Stimulated activated CD8-positive, alpha-beta memory T cell treated with anti-CD3 and anti-CD28 coated beads, Interleukin-7, amount 100 ng/mL, for 1 hour (primary cell): ENCODE measurements at regions not wholly inside any gene's neighbourhood (a gene's known extent, or its start where the extent isn't known, plus 50 kb on each side); places are given as distances from the start of the nearest gene placed in this dataset.
"Not testable (repeated sequence)": the region's sequence is repeated elsewhere in the genome, so short reads cannot be mapped to it uniquely, and the experiment has no call there.

ENCODE experiments used
- DNase-seq, 2 donors: peaks; one replicate each; pipeline ENCODE4 v3.0.0-alpha.2; 2020; ENCODE audit warnings: low read depth in 2 of 2

- no peak for DNase-seq
Observed at GRCh38 chr1:111063595-111063994, 76.3 kb downstream of the DRAM2 start.

- DNase-seq: no peak
Observed at GRCh38 chr1:111062624-111063023, 77.3 kb downstream of the DRAM2 start.

GRCh38 chr1:111062081-111062480 is 77.8 kb downstream of the DRAM2 start:
- DNase-seq: no peak

GRCh38 chr1:111054656-111055055 is 85.2 kb downstream of the DRAM2 start:
- DNase-seq: no peak

- DNase-seq: no peak
Observed at GRCh38 chr1:111052246-111052645, 87.6 kb downstream of the DRAM2 start.

- DNase-seq: not testable (repeated sequence)
Observed at GRCh38 chr1:111048253-111048652, 84.5 kb upstream of the LRIF1 start.

- DNase-seq: no peak
Observed at GRCh38 chr1:111045033-111045722, 81.5 kb upstream of the LRIF1 start.

- no peak for DNase-seq
Observed at GRCh38 chr1:111032295-111032897, 68.7 kb upstream of the LRIF1 start.

- DNase-seq: peak; percentile 15 to 19
Observed at GRCh38 chr1:111030590-111030989, 66.9 kb upstream of the LRIF1 start.

GRCh38 chr1:111025109-111025508 is 61.4 kb upstream of the LRIF1 start:
- DNase-seq: no peak

GRCh38 chr1:111015222-111015621 is 51.5 kb upstream of the LRIF1 start:
- no peak for DNase-seq
